H1 (cell line): ENCODE measurements at regions not wholly inside any gene's neighbourhood (a gene's known extent, or its start where the extent isn't known, plus 50 kb on each side); places are given as distances from the start of the nearest gene placed in this dataset.

Experiments used
- CHD7 ChIP-seq: fragments of 300-600 bp; sonication (generic); IDR thresholded peaks from 2 replicates; pipeline ENCODE4 v1.7.1; 2012; ENCODE audit warnings: low read length, moderate library complexity, mild to moderate bottlenecking, inconsistent platforms; ENCODE audit not compliant: insufficient replicate concordance
- SIX5 ChIP-seq: IDR thresholded peaks from 2 replicates; pipeline ENCODE4 v1.6.1; 2011; ENCODE audit warnings: mild to moderate bottlenecking, low read depth, low read length

- TF ChIP-seq CHD7: no peak
- TF ChIP-seq SIX5: no peak
These were observed 410.4 kb downstream of the RPS24 start (continued) for GRCh38 chr10:78443900-78444571.
